Peyer's patch (tissue), 4 donors: ENCODE measurements at regions not wholly inside any gene's neighbourhood (a gene's known extent, or its start where the extent isn't known, plus 50 kb on each side); places are given as distances from the start of the nearest gene placed in this dataset.
"Not testable (repeated sequence)": the region's sequence is repeated elsewhere in the genome, so short reads cannot be mapped to it uniquely, and the experiment has no call there.

Source experiments
- DNase-seq, 3 donors: peaks; one replicate each; pipeline ENCODE4 v3.0.0-alpha.2; 2017 to 2019
- H3K27ac ChIP-seq, 4 donors: fragments of 200-600 bp; sonication (generic); one replicate each; pipeline ENCODE4 v1.5.1; 2016 to 2019
- H3K27me3 ChIP-seq, 2 donors: fragments of 200-600 bp; sonication (generic); one replicate each; pipeline ENCODE4 v1.5.1; 2019
- H3K36me3 ChIP-seq, 3 donors: fragments of 200-600 bp; sonication (generic); one replicate each; pipeline ENCODE4 v1.5.1; 2016 to 2019
- H3K4me1 ChIP-seq, 4 donors: fragments of 200-600 bp; sonication (generic); one replicate each; pipeline ENCODE4 v1.5.1; 2016 to 2019
- H3K4me3 ChIP-seq, 4 donors: fragments of 200-600 bp; sonication (generic); 1 replicate in 3 of 4; 2 replicates in 1 of 4; pipeline ENCODE4 v1.5.1; 2016 to 2019; ENCODE audit warnings: mild to moderate bottlenecking in 1 of 4
- H3K9me3 ChIP-seq, 4 donors: fragments of 200-600 bp; sonication (generic); one replicate each; pipeline ENCODE4 v1.5.1; 2016 to 2019; ENCODE audit warnings: mild to moderate bottlenecking in 1 of 4
- CTCF ChIP-seq, 6 experiments: fragments of 450-650 bp in 4 of 6; fragments of 200-600 bp in 2 of 6; sonication (generic) in 1 of 6; IDR thresholded peaks; one replicate each; pipeline ENCODE4 v1.5.1; 2017 to 2019; ENCODE audit warnings: antibody characterized with exemption in 6 of 6, mild to moderate bottlenecking in 3 of 6, moderate library complexity in 1 of 6
- POLR2A ChIP-seq, 2 donors: fragments of 450-650 bp; IDR thresholded peaks; one replicate each; pipeline ENCODE4 v1.5.1; 2017; ENCODE audit warnings: antibody characterized with exemption in 2 of 2, mild to moderate bottlenecking in 2 of 2, moderate library complexity in 2 of 2

GRCh38 chr13:66152596-66152995 is 1077.5 kb downstream of the PCDH9 start:
- no peak for DNase-seq
- Histone ChIP-seq H3K9me3 (no peaks in the 10 kb centered on the region), H3K27ac (no peak overlapping the region), H3K27me3 (no peaks in the 10 kb centered on the region), H3K4me1 (no peaks in the 10 kb centered on the region), H3K4me3 (no peak overlapping the region), H3K36me3 (no peaks in the 10 kb centered on the region)
- TF ChIP-seq POLR2A (IDR thresholded peaks at IDR 0.05) (no peak), CTCF (IDR thresholded peaks at IDR 0.05) (no peak)

- H3K9me3 ChIP-seq, H3K4me1 ChIP-seq, H3K4me3 ChIP-seq, DNase-seq, H3K36me3 ChIP-seq, H3K27ac ChIP-seq, H3K27me3 ChIP-seq: not testable (repeated sequence)
Measured at GRCh38 chr13:66144357-66144756, 1085.8 kb downstream of the PCDH9 start.

DNA sequence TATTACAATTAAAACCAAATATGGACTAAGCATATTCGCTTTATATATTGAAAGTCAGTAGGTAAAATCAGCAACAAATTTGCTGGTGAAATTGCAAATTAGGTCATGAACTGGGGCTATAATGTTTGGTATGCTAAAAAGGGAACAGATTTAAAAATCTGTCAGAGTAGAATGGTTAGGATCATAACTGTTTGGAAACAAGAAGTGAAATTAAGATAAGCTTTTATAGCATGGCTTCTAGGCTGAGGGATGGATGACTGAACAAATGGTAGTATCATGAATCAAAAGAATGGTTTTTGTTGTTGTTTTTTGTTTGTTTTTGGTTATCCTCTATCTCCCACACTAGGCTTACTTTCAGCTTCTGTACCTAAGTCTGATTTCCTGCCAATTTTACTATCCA is 1090.4 kb downstream of the PCDH9 start:
- Histone ChIP-seq H3K4me1 (no peaks in the 10 kb centered on the region), H3K27ac (no peak overlapping the region), H3K4me3 (no peak overlapping the region), H3K9me3 (peaks cover 0 to 3% (median 0%) of the 10 kb centered on the region in 4 donors), H3K36me3 (no peaks in the 10 kb centered on the region), H3K27me3 (no peaks in the 10 kb centered on the region)
- DNase-seq: no peak
- TF ChIP-seq POLR2A (IDR thresholded peaks at IDR 0.05): no peak

GRCh38 chr13:66139250-66139649 is 1090.9 kb downstream of the PCDH9 start:
- no peak for DNase-seq
- Histone ChIP-seq H3K27ac (no peak overlapping the region), H3K4me1 (no peaks in the 10 kb centered on the region), H3K27me3 (no peaks in the 10 kb centered on the region), H3K36me3 (no peaks in the 10 kb centered on the region), H3K9me3 (no peaks in the 10 kb centered on the region), H3K4me3 (no peak overlapping the region)
- TF ChIP-seq POLR2A (IDR thresholded peaks at IDR 0.05) (no peak), CTCF (IDR thresholded peaks at IDR 0.05) (no peak)

- no peaks in the 10 kb centered on the region for H3K36me3 ChIP-seq
- no peaks in the 10 kb centered on the region for H3K27me3 ChIP-seq
- no peak overlapping the region for H3K27ac ChIP-seq
- TF ChIP-seq CTCF (IDR thresholded peaks at IDR 0.05) (no peak), POLR2A (IDR thresholded peaks at IDR 0.05) (no peak)
- H3K9me3 ChIP-seq: no peaks in the 10 kb centered on the region
- H3K4me1 ChIP-seq: no peaks in the 10 kb centered on the region
- no peak for DNase-seq
- H3K4me3 ChIP-seq: no peak overlapping the region
Measured at GRCh38 chr13:66138172-66138811, 1091.8 kb downstream of the PCDH9 start.

- Histone ChIP-seq H3K27me3 (no peaks in the 10 kb centered on the region), H3K9me3 (no peaks in the 10 kb centered on the region), H3K27ac (no peak overlapping the region), H3K4me1 (no peaks in the 10 kb centered on the region), H3K36me3 (no peaks in the 10 kb centered on the region), H3K4me3 (no peak overlapping the region)
- DNase-seq: no peak
- no peak for TF ChIP-seq CTCF (IDR thresholded peaks at IDR 0.05)
- TF ChIP-seq POLR2A (IDR thresholded peaks at IDR 0.05): no peak
Measured at GRCh38 chr13:66137384-66137783, 1092.8 kb downstream of the PCDH9 start.

- TF ChIP-seq CTCF (IDR thresholded peaks at IDR 0.05) (no peak), POLR2A (IDR thresholded peaks at IDR 0.05) (no peak)
- Histone ChIP-seq H3K27ac (no peak overlapping the region), H3K36me3 (no peaks in the 10 kb centered on the region), H3K27me3 (no peaks in the 10 kb centered on the region), H3K9me3 (no peaks in the 10 kb centered on the region), H3K4me1 (no peaks in the 10 kb centered on the region), H3K4me3 (no peak overlapping the region)
- no peak for DNase-seq
Measured at GRCh38 chr13:66128692-66129269, 1101.4 kb downstream of the PCDH9 start.
